ENCODE measurements at regions not wholly inside any gene's neighbourhood (a gene's known extent, or its start where the extent isn't known, plus 50 kb on each side); places are given as distances from the start of the nearest gene placed in this dataset.

GRCh38 chr16:49003992-49004391 is 277.6 kb downstream of the CBLN1 start:
- no peak for DNase-seq (ENCODE audit: extremely low read depth in 1 of 2, low read depth in 1 of 2)

- no peak for DNase-seq (ENCODE audit: extremely low read depth in 1 of 2, low read depth in 1 of 2)
Observed at GRCh38 chr16:49003022-49003421, 278.6 kb downstream of the CBLN1 start.

GRCh38 chr16:49000594-49000993 is 281.0 kb downstream of the CBLN1 start:
- DNase-seq (ENCODE audit: extremely low read depth in 1 of 2, low read depth in 1 of 2): no peak

GRCh38 chr16:48999508-48999907 is 282.1 kb downstream of the CBLN1 start:
- no peak for DNase-seq (ENCODE audit: extremely low read depth in 1 of 2, low read depth in 1 of 2)

GRCh38 chr16:48999044-48999443 is 282.6 kb downstream of the CBLN1 start:
- no peak for DNase-seq (ENCODE audit: extremely low read depth in 1 of 2, low read depth in 1 of 2)

GRCh38 chr16:48997946-48998345 is 283.7 kb downstream of the CBLN1 start:
- DNase-seq (ENCODE audit: extremely low read depth in 1 of 2, low read depth in 1 of 2): no peak

- DNase-seq (ENCODE audit: extremely low read depth in 1 of 2, low read depth in 1 of 2): no peak
Observed at GRCh38 chr16:48997081-48997615, 284.5 kb downstream of the CBLN1 start.

- DNase-seq (ENCODE audit: extremely low read depth in 1 of 2, low read depth in 1 of 2): no peak
Observed at GRCh38 chr16:48978501-48978900, 303.1 kb downstream of the CBLN1 start.

- DNase-seq (ENCODE audit: extremely low read depth in 1 of 2, low read depth in 1 of 2): no peak
Observed at GRCh38 chr16:48972236-48972635, 309.4 kb downstream of the CBLN1 start.

GRCh38 chr16:48971571-48972077 is 310.0 kb downstream of the CBLN1 start:
- DNase-seq (ENCODE audit: extremely low read depth in 1 of 2, low read depth in 1 of 2): no peak

GRCh38 chr16:48970216-48970615 is 311.4 kb downstream of the CBLN1 start:
- no peak for DNase-seq (ENCODE audit: extremely low read depth in 1 of 2, low read depth in 1 of 2)

- DNase-seq (ENCODE audit: extremely low read depth in 1 of 2, low read depth in 1 of 2): no peak
Observed at GRCh38 chr16:48969611-48970010, 312.0 kb downstream of the CBLN1 start.

- DNase-seq (ENCODE audit: extremely low read depth in 1 of 2, low read depth in 1 of 2): no peak
Observed at GRCh38 chr16:48965386-48965785, 316.3 kb downstream of the CBLN1 start.

- DNase-seq (ENCODE audit: extremely low read depth in 1 of 2, low read depth in 1 of 2): no peak
Observed at GRCh38 chr16:48963901-48964615, 317.6 kb downstream of the CBLN1 start.

GRCh38 chr16:48963306-48963705 is 318.3 kb downstream of the CBLN1 start:
- no peak for DNase-seq (ENCODE audit: extremely low read depth in 1 of 2, low read depth in 1 of 2)

GRCh38 chr16:48961546-48961945 is 320.1 kb downstream of the CBLN1 start:
- DNase-seq (ENCODE audit: extremely low read depth in 1 of 2, low read depth in 1 of 2): no peak

- no peak for DNase-seq (ENCODE audit: extremely low read depth in 1 of 2, low read depth in 1 of 2)
Observed at GRCh38 chr16:48960830-48961229, 320.8 kb downstream of the CBLN1 start.

GRCh38 chr16:48959747-48960146 is 321.9 kb downstream of the CBLN1 start:
- no peak for DNase-seq (ENCODE audit: extremely low read depth in 1 of 2, low read depth in 1 of 2)

GRCh38 chr16:48959204-48959603 is 322.4 kb downstream of the CBLN1 start:
- DNase-seq (ENCODE audit: extremely low read depth in 1 of 2, low read depth in 1 of 2): no peak

GRCh38 chr16:48958681-48959080 is 323.0 kb downstream of the CBLN1 start:
- DNase-seq (ENCODE audit: extremely low read depth in 1 of 2, low read depth in 1 of 2): no peak

- DNase-seq (ENCODE audit: extremely low read depth in 1 of 2, low read depth in 1 of 2): no peak
Observed at GRCh38 chr16:48956620-48957019, 325.0 kb downstream of the CBLN1 start.

- DNase-seq (ENCODE audit: extremely low read depth in 1 of 2, low read depth in 1 of 2): no peak
Observed at GRCh38 chr16:48955837-48956236, 325.8 kb downstream of the CBLN1 start.

Data from stimulated activated CD8-positive, alpha-beta memory T cell treated with anti-CD3 and anti-CD28 coated beads, Interleukin-7, amount 100 ng/mL, for 48 hours (primary cell).